Smooth muscle cell (in vitro differentiated cells): ENCODE measurements at regions not wholly inside any gene's neighbourhood (a gene's known extent, or its start where the extent isn't known, plus 50 kb on each side); places are given as distances from the start of the nearest gene placed in this dataset.

Experiments
- DNase-seq: peaks from one replicate; lab custom pipeline; 2025; ENCODE audit not compliant: unreplicated experiment; lab: John Stamatoyannopoulos, UW
- H2AFZ ChIP-seq: fragments of 200-600 bp; sonication (generic); 2 replicates; pipeline ENCODE4 v1.6.0; 2016; ENCODE audit warnings: antibody characterized with exemption, low read depth, mild to moderate bottlenecking
- H3F3A ChIP-seq: fragments of 200-600 bp; sonication (generic); 2 replicates; pipeline ENCODE4 v1.6.0; 2017; ENCODE audit warnings: antibody characterized with exemption, low read depth
- H3K27ac ChIP-seq: fragments of 200-600 bp; sonication (generic); 2 replicates; pipeline ENCODE4 v1.5.1; 2016; ENCODE audit warnings: low read depth, mild to moderate bottlenecking
- H3K27me3 ChIP-seq: fragments of 200-600 bp; sonication (generic); 2 replicates; pipeline ENCODE4 v1.6.1; 2016; ENCODE audit warnings: low read depth, mild to moderate bottlenecking
- H3K36me3 ChIP-seq: fragments of 200-600 bp; sonication (generic); 2 replicates; pipeline ENCODE4 v1.5.1; 2016; ENCODE audit warnings: low read depth
- H3K4me1 ChIP-seq: fragments of 200-600 bp; sonication (generic); 2 replicates; pipeline ENCODE4 v1.5.1; 2016; ENCODE audit warnings: low read depth
- H3K4me2 ChIP-seq: fragments of 200-600 bp; sonication (generic); 2 replicates; pipeline ENCODE4 v1.6.0; 2016; ENCODE audit warnings: mild to moderate bottlenecking
- H3K4me3 ChIP-seq: fragments of 200-600 bp; sonication (generic); 2 replicates; pipeline ENCODE4 v1.5.1; 2016; ENCODE audit warnings: mild to moderate bottlenecking
- H3K79me2 ChIP-seq: fragments of 200-600 bp; sonication (generic); 2 replicates; pipeline ENCODE4 v1.6.0; 2016; ENCODE audit warnings: low read depth, mild to moderate bottlenecking
- H3K9ac ChIP-seq: fragments of 200-600 bp; sonication (generic); 2 replicates; pipeline ENCODE4 v1.6.0; 2016; ENCODE audit warnings: low read depth
- H3K9me3 ChIP-seq: fragments of 200-600 bp; sonication (generic); replicated peaks from 2 replicates; pipeline ENCODE4 v1.5.1; 2016; ENCODE audit warnings: low read depth
- H4K20me1 ChIP-seq: fragments of 200-600 bp; sonication (generic); 2 replicates; pipeline ENCODE4 v1.6.0; 2016; ENCODE audit warnings: low read depth
- WGBS: methylation state at CpG from one replicate; pipeline ENCODE4 v1.1.7; 2016; ENCODE audit warnings: low lambda C conversion rate; 5-methylcytosine and 5-hydroxymethylcytosine counted together
- TF ChIP-seq, protein P1 (sequence below): fragments of 200-600 bp; sonication (generic); IDR thresholded peaks from 2 replicates; pipeline ENCODE4 v1.5.1; 2017; ENCODE audit warnings: borderline replicate concordance, mild to moderate bottlenecking, antibody characterized with exemption; ENCODE audit not compliant: insufficient read depth, poor library complexity, severe bottlenecking

DNA sequence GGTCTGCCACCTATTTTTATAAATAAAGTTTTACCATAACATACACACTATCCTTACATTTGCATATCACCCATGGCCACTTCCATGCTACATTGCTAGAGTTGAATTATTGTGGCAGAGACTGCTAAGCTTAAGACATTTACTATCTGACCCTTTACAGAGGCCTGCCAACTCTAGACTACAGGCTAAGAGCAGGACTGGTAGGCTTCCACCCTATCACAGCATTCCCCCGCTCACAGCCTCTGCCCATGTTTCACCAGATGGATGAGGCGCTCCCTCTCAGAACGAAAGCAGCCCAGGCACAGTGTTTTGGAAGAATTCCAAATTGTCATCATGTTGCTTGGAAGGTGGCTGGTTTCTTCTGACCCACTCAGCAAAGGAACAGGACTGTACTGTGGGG is 91.7 kb upstream of the SLC35G4 start:
- Histone ChIP-seq H3K4me2 (no peak overlapping the region), H2AFZ (no peak overlapping the region), H3K4me1 (no peaks in the 10 kb centered on the region), H3F3A (no peaks in the 10 kb centered on the region), H3K9ac (no peak overlapping the region), H3K4me3 (no peak overlapping the region), H3K79me2 (no peaks in the 10 kb centered on the region), H3K36me3 (no peaks in the 10 kb centered on the region), H3K27ac (no peak overlapping the region), H3K27me3 (no peaks in the 10 kb centered on the region), H3K9me3 (no peaks in the 10 kb centered on the region), H4K20me1 (no peaks in the 10 kb centered on the region)
- DNase-seq = no peak
- TF ChIP-seq, protein P1, sequence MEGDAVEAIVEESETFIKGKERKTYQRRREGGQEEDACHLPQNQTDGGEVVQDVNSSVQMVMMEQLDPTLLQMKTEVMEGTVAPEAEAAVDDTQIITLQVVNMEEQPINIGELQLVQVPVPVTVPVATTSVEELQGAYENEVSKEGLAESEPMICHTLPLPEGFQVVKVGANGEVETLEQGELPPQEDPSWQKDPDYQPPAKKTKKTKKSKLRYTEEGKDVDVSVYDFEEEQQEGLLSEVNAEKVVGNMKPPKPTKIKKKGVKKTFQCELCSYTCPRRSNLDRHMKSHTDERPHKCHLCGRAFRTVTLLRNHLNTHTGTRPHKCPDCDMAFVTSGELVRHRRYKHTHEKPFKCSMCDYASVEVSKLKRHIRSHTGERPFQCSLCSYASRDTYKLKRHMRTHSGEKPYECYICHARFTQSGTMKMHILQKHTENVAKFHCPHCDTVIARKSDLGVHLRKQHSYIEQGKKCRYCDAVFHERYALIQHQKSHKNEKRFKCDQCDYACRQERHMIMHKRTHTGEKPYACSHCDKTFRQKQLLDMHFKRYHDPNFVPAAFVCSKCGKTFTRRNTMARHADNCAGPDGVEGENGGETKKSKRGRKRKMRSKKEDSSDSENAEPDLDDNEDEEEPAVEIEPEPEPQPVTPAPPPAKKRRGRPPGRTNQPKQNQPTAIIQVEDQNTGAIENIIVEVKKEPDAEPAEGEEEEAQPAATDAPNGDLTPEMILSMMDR = no peak
- WGBS = 68% methylated on average over 3 of the region's 3 CpGs

DNA sequence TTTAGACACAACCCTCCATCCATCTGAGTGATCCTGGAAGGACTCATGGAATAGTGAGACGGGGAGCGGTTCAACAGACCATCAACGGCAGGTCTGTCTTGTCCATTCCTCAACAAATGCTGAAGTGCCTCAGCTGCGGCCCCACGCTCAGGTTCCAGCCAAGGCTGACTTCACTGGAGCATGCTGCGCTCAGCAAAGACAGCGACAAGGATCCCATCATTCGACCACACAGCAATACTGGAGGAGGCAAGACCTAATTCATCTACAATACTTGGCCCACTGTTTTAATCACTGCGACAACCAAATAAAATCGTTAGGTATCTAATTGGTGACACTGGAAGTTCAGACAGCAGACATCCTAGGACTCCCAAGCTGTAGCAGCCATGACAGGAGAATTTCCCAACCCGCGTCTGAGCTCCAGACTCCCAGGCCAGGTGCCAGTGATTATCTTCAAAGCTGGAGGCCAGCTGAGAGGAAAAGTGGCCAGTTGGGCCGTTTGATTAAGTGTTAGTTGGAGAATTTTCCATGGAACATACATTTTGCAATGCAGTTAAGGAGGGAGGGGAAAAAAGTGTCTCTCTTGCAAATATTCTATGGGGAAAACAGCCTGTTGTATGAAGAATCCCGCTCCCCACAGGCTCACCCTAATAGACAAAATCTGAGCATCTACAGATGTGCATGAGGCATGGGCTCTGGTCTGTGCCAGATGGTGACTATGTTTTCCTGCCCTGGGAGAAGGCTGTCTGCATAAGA is 92.5 kb upstream of the SLC35G4 start:
- Histone ChIP-seq H3K4me2 (no peak overlapping the region), H3K27me3 (no peaks in the 10 kb centered on the region), H3K9ac (no peak overlapping the region), H3K9me3 (no peaks in the 10 kb centered on the region), H4K20me1 (no peaks in the 10 kb centered on the region), H2AFZ (no peak overlapping the region), H3K4me3 (no peak overlapping the region), H3K27ac (no peak overlapping the region), H3F3A (no peaks in the 10 kb centered on the region), H3K79me2 (no peaks in the 10 kb centered on the region), H3K4me1 (no peaks in the 10 kb centered on the region), H3K36me3 (no peaks in the 10 kb centered on the region)
- DNase-seq = no peak
- TF ChIP-seq, protein P1 = no peak
- WGBS = 87% methylated on average over 14 of the region's 14 CpGs

DNA sequence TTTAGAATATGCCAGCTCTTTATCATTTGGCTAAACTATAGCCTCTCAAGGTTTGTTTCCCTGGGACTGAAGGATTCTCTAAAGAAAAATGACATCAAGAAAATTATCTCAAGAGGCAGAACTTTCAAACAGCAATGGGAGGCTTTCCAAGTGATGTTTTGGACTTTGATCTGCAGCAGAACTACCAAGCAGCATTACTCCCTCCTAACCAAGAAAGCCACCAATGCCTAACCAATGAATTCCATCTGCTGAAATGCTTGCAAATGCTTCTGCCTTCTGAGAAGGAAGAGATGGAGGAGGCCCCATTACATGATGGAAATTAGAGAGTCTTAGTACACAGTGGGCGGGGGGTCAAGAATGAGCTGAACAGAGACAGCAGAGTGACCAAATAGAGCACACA is 95.1 kb upstream of the SLC35G4 start:
- TF ChIP-seq, protein P1 = no peak
- Histone ChIP-seq H3F3A (no peaks in the 10 kb centered on the region), H3K79me2 (no peaks in the 10 kb centered on the region), H3K36me3 (no peaks in the 10 kb centered on the region), H3K4me3 (no peak overlapping the region), H3K4me1 (no peaks in the 10 kb centered on the region), H3K4me2 (no peak overlapping the region), H2AFZ (no peak overlapping the region), H3K9ac (no peak overlapping the region), H3K9me3 (no peaks in the 10 kb centered on the region), H3K27me3 (no peaks in the 10 kb centered on the region), H4K20me1 (no peaks in the 10 kb centered on the region), H3K27ac (no peak overlapping the region)
- 86% methylated on average over 1 of the region's 1 CpG for WGBS
- no peak for DNase-seq
